HL-60 (cell line): ENCODE measurements at regions not wholly inside any gene's neighbourhood (a gene's known extent, or its start where the extent isn't known, plus 50 kb on each side); places are given as distances from the start of the nearest gene placed in this dataset.

Experiments used
- DNase-seq, 2 experiments: peaks; one replicate each; pipeline ENCODE4 v3.0.0-alpha.2; 2010 to 2020; ENCODE audit warnings: low read depth in 1 of 2, low spot score in 1 of 2
- H3K27ac ChIP-seq: fragments of 250-450 bp; sonication (Bioruptor Pico); replicated peaks from 2 replicates; pipeline ENCODE4 v1.5.1; 2020; ENCODE audit warnings: mild to moderate bottlenecking, moderate library complexity
- H3K27me3 ChIP-seq: fragments of 250-450 bp; sonication (Bioruptor Pico); 2 replicates; pipeline ENCODE4 v1.5.1; 2021; ENCODE audit warnings: mild to moderate bottlenecking, moderate library complexity; ENCODE audit not compliant: insufficient read depth, poor library complexity, severe bottlenecking
- H3K4me3 ChIP-seq: replicated peaks from 2 replicates; pipeline ENCODE4 v1.5.1; 2011; ENCODE audit warnings: mild to moderate bottlenecking, control low read depth, low read length; ENCODE audit not compliant: insufficient read depth
- GABPA ChIP-seq: IDR thresholded peaks from 2 replicates; pipeline ENCODE4 v1.6.1; 2012; ENCODE audit warnings: low read depth
- POLR2AphosphoS5 ChIP-seq: IDR thresholded peaks from 2 replicates; pipeline ENCODE4 v1.6.1; 2012; ENCODE audit warnings: low read depth
- REST ChIP-seq: IDR thresholded peaks from 2 replicates; pipeline ENCODE4 v1.6.1; 2012; ENCODE audit warnings: low read depth; ENCODE audit not compliant: insufficient replicate concordance
- SPI1 ChIP-seq: IDR thresholded peaks from 2 replicates; pipeline ENCODE4 v1.6.1; 2012; ENCODE audit warnings: low read depth, mild to moderate bottlenecking, borderline replicate concordance
- TF ChIP-seq, protein P1 (sequence below): IDR thresholded peaks from one replicate; pipeline ENCODE4 v1.5.1; 2011; ENCODE audit warnings: low read length, control low read depth, inconsistent platforms; ENCODE audit not compliant: insufficient read depth

DNA sequence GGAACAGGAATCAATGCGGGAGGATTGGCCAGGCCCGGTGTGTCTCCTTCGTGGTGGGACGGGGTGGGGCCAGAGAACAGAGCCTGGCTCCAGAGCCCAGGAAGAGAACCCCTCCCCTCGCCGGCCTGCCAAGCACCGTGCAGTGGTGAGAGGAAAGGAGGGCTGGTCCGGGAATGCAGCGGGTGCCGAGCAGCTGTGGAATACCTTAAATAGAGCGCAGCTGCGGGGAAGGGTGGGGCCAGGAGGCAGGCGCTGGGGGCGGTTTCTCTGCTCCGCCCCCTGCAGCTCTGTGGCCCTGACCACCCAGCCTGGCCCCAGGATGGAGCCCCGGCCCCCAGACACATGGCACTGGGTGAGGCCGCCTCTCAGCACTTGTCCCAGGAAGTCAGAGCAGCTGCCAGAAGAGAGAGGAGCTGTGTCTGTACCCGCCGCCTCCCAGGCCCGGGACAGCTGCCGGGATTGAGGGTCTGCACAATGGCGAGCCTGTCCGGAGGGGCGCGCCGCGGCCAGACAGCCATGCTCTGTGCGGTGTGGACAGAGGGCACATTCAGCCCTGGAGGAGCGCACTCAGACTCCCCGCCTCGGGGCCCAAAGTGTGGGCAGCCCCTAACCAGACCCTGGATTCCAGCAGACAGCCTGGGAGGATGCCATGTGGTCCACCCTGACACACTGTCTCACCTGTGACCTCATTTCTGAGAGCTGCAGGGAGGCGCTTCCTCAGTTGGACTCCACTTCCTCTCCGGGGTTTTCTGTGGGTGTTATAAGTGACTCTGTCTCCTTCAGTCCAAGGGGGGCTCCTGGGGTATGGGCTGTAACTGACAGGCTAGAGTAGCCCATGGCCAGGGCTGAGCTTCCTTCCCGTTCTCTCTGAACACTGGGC is 268.8 kb downstream of the SEC14L1 start:
- H3K4me3 ChIP-seq: no peak overlapping the region

DNA sequence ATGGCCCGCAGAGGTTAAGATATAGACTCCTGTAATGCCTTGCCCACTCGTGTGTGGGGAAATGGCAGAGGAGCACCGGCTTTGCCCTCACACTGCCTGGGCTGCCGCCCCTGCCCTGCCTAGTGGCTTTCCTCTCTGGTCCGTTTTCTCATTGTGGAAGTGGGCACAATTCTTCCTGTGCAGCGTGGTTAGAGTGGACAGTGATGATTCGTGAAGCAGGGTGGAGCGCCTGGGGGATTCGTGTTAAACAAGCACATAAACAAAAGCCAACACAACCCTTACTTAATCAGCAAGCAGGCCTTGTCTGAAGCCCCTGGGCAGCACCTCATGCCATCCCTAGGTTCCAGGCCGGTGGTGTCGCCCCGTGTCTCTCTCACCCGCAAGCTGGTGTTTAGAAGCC is 269.7 kb downstream of the SEC14L1 start:
- DNase-seq: no peak
- no peak overlapping the region for H3K4me3 ChIP-seq
- no peak overlapping the region for H3K27ac ChIP-seq
- H3K27me3 ChIP-seq: no peaks in the 10 kb centered on the region
- no peak for TF ChIP-seq GABPA
- no peak for TF ChIP-seq REST
- no peak for TF ChIP-seq SPI1
- TF ChIP-seq POLR2AphosphoS5: no peak
- TF ChIP-seq, protein P1, sequence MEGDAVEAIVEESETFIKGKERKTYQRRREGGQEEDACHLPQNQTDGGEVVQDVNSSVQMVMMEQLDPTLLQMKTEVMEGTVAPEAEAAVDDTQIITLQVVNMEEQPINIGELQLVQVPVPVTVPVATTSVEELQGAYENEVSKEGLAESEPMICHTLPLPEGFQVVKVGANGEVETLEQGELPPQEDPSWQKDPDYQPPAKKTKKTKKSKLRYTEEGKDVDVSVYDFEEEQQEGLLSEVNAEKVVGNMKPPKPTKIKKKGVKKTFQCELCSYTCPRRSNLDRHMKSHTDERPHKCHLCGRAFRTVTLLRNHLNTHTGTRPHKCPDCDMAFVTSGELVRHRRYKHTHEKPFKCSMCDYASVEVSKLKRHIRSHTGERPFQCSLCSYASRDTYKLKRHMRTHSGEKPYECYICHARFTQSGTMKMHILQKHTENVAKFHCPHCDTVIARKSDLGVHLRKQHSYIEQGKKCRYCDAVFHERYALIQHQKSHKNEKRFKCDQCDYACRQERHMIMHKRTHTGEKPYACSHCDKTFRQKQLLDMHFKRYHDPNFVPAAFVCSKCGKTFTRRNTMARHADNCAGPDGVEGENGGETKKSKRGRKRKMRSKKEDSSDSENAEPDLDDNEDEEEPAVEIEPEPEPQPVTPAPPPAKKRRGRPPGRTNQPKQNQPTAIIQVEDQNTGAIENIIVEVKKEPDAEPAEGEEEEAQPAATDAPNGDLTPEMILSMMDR: no peak

More for the DNA sequence above, 268.8 kb downstream of the SEC14L1 start:
- Histone ChIP-seq H3K27me3 (no peaks in the 10 kb centered on the region), H3K27ac (no peak overlapping the region)
- no peak for DNase-seq
- TF ChIP-seq REST (no peak), SPI1 (0 out of 2 replicates have a peak, but pooled peaks have one; percentile 7)
- TF ChIP-seq, protein P1: no peak

GRCh38 chr17:77414811-77415400 is 274.1 kb downstream of the SEC14L1 start:
- no peak for DNase-seq
- Histone ChIP-seq H3K4me3 (no peak overlapping the region), H3K27me3 (no peaks in the 10 kb centered on the region), H3K27ac (no peak overlapping the region)
- TF ChIP-seq SPI1 (no peak), POLR2AphosphoS5 (no peak), REST (no peak), GABPA (no peak)
